ENCODE measurements at regions not wholly inside any gene's neighbourhood (a gene's known extent, or its start where the extent isn't known, plus 50 kb on each side); places are given as distances from the start of the nearest gene placed in this dataset.
"Not testable (repeated sequence)": the region's sequence is repeated elsewhere in the genome, so short reads cannot be mapped to it uniquely, and the experiment has no call there.

DNA sequence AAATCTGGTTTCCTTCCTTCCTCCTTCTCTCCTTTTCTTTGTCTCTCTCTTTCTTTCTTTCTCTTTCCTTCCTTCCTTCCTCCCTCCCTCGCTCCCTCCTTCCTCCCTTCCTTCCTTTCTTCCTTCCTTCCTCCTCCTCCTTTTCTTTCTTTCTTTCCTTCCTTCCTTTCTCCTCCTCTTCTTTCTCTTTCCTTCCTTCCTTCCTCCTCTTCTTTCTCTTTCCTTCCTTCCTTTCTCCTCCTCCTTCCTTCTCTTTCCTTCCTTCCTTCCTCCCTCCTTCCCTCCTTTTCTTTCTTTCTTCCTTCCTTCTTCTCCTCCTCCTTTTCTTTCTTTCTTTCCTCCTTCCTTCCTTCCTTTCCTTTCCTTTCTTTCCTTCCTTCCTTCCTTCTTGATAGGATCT, 61.2 kb downstream of the VIP start:
- no peak for TF ChIP-seq CTCF (IDR thresholded peaks at IDR 0.05; ENCODE audit: extremely low read depth, missing control alignments)
- no peak for DNase-seq (ENCODE audit: low spot score)

DNA sequence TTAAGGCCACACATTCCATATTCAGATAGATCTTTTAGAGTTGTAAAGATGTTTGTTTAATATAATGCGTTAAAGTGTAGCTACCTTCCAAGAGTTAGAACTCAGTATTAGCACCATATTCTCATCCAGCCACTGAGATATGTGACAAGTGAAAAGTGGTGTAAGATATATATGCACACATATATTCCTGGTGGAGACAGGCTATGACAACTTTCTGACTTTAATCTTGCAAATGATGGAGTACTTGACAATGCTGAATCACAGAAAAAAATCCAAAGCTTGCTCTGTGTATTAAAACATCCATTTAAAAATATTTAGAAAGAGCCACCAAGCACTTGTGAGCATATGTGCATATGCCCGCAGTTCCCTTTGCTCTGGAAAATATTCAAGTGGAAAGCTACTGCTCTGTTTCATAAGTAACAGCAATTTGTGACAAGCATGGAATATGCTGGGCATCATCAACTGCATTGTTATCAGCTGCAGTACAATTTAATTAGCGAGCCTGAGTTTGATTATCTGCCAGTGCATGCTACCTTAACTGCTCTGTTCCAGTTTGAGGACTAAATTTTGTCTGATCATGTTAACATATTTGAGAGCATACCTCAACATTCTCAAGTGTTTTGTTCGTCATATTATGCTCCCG, 64.8 kb downstream of the VIP start:
- DNase-seq (ENCODE audit: low spot score): no peak

GRCh38 chr6:152816055-152816454, 65.5 kb downstream of the VIP start:
- TF ChIP-seq CTCF (IDR thresholded peaks at IDR 0.05; ENCODE audit: extremely low read depth, missing control alignments): no peak
- no peak for DNase-seq (ENCODE audit: low spot score)

More for the DNA sequence above, 64.8 kb downstream of the VIP start:
- no peak for TF ChIP-seq CTCF (IDR thresholded peaks at IDR 0.05; ENCODE audit: extremely low read depth, missing control alignments)

DNA sequence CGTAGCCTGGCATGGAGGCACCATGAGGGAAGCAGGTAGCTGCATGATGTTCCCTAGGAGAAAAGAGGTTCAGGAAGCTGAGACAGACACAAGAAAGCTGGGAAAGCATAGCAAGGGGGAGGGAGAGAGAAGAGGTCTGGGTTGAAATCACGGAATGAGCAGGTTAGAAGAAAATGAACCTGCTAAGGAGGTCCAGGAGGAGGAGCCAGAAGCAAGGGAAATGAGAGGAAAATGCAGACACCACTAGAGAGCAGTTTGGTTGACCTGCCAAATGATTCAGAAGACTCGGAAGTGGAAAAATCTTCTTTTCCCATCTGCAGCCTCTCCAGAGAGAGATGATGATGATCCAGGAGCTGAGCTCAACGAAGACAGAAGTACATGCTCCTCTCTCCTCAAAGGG, 70.9 kb downstream of the VIP start:
- no peak for TF ChIP-seq CTCF (IDR thresholded peaks at IDR 0.05; ENCODE audit: extremely low read depth, missing control alignments)
- no peak for DNase-seq (ENCODE audit: low spot score)

GRCh38 chr6:152824666-152825065, 74.1 kb downstream of the VIP start:
- no peak for DNase-seq (ENCODE audit: low spot score)
- no peak for TF ChIP-seq CTCF (IDR thresholded peaks at IDR 0.05; ENCODE audit: extremely low read depth, missing control alignments)

- no peak for DNase-seq (ENCODE audit: low spot score)
- no peak for TF ChIP-seq CTCF (IDR thresholded peaks at IDR 0.05; ENCODE audit: extremely low read depth, missing control alignments)
Measured at GRCh38 chr6:152828431-152828830, 77.8 kb downstream of the VIP start.

GRCh38 chr6:152834366-152834765, 83.8 kb downstream of the VIP start:
- DNase-seq (ENCODE audit: low spot score): not testable (repeated sequence)

DNA sequence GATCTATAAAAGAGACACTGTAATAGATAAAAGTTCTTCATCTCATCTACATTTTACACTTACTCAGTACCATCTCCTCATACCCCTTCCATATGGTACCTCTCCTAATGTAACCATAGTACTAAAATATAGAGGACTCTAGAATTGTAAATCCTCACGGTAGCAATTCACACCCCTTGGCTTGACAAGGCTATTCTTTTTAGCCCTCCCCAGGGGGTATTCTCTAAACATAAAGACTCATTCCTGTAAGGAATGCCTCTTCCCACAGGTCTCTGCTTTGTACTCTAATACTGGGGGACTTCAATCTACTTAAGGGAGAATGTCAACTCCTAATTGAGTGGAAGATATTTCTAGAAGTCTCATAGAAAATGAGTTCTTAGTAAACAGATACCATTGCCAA, 85.9 kb downstream of the VIP start:
- no peak for TF ChIP-seq CTCF (IDR thresholded peaks at IDR 0.05; ENCODE audit: extremely low read depth, missing control alignments)
- no peak for DNase-seq (ENCODE audit: low spot score)

Data from GM20000 (cell line).